SU-DHL-6 (cell line): ENCODE measurements at regions not wholly inside any gene's neighbourhood (a gene's known extent, or its start where the extent isn't known, plus 50 kb on each side); places are given as distances from the start of the nearest gene placed in this dataset.

Experiments used
- H2AFZ ChIP-seq: fragments of 200-600 bp; sonication (generic); 2 replicates; pipeline ENCODE4 v1.6.1; 2014; ENCODE audit warnings: low read depth, mild to moderate bottlenecking, moderate library complexity, mixed read lengths, antibody characterized with exemption, low read length; ENCODE audit not compliant: severe bottlenecking
- H3F3A ChIP-seq: fragments of 200-600 bp; shearing (Covaris generic); 2 replicates; pipeline ENCODE4 v1.6.0; 2016; ENCODE audit warnings: antibody characterized with exemption, mild to moderate bottlenecking; ENCODE audit not compliant: insufficient read depth
- H3K27ac ChIP-seq: fragments of 200-600 bp; sonication (generic); 2 replicates; pipeline ENCODE4 v1.5.1; 2016; ENCODE audit warnings: low read depth, mild to moderate bottlenecking, low read length, moderate library complexity, mixed read lengths
- H3K27me3 ChIP-seq: fragments of 200-600 bp; sonication (generic), shearing (Covaris generic); 2 replicates; pipeline ENCODE4 v1.6.0; 2014; ENCODE audit warnings: mild to moderate bottlenecking, low read length
- H3K36me3 ChIP-seq: fragments of 200-600 bp; sonication (generic); 2 replicates; pipeline ENCODE4 v1.6.1; 2014; ENCODE audit warnings: mild to moderate bottlenecking, low read length, mixed read lengths
- H3K4me2 ChIP-seq: fragments of 300-600, 200-600 bp; shearing (Covaris generic), sonication (generic); 2 replicates; pipeline ENCODE4 v1.6.0; 2014; ENCODE audit warnings: low read length, low read depth, mild to moderate bottlenecking; ENCODE audit not compliant: poor library complexity, severe bottlenecking
- H3K4me3 ChIP-seq: fragments of 200-600 bp; sonication (generic); 2 replicates; pipeline ENCODE4 v1.5.1; 2014; ENCODE audit warnings: antibody characterized with exemption, low read length, mild to moderate bottlenecking, mixed read lengths; ENCODE audit not compliant: insufficient read depth, poor library complexity, severe bottlenecking
- H3K79me2 ChIP-seq: fragments of 200-600 bp; sonication (generic); 2 replicates; pipeline ENCODE4 v1.6.1; 2014; ENCODE audit warnings: mild to moderate bottlenecking, low read length, moderate library complexity; ENCODE audit not compliant: insufficient read depth
- H3K9ac ChIP-seq: fragments of 200-600 bp; sonication (generic); 2 replicates; pipeline ENCODE4 v1.7.0; 2014; ENCODE audit warnings: mild to moderate bottlenecking, low read length
- H3K9me2 ChIP-seq: fragments of 200-600 bp; sonication (generic); replicated peaks from 2 replicates; pipeline ENCODE4 v1.6.1; 2014; ENCODE audit warnings: low read length; ENCODE audit not compliant: insufficient read depth
- H3K9me3 ChIP-seq: fragments of 200-600 bp; sonication (generic); 2 replicates; pipeline ENCODE4 v1.6.1; 2014; ENCODE audit warnings: low read length, mixed read lengths; ENCODE audit not compliant: insufficient read depth
- H4K20me1 ChIP-seq: fragments of 200-600 bp; sonication (generic); 2 replicates; pipeline ENCODE4 v1.6.1; 2014; ENCODE audit warnings: low read depth, mild to moderate bottlenecking, antibody characterized with exemption, low read length, moderate library complexity, mixed read lengths
- EZH2phosphoT487 ChIP-seq: fragments of 200-600 bp; sonication (generic), shearing (Covaris generic); conservative IDR thresholded peaks from 2 replicates; pipeline ENCODE4 v1.6.1; 2018; ENCODE audit warnings: mild to moderate bottlenecking, antibody characterized with exemption, low read length, moderate library complexity, mixed read lengths
- TF ChIP-seq, protein P1 (sequence below): fragments of 200-600 bp; sonication (generic); IDR thresholded peaks from one replicate; pipeline ENCODE4 v1.5.1; 2017; ENCODE audit warnings: antibody characterized with exemption, mild to moderate bottlenecking, low read length, moderate library complexity; ENCODE audit not compliant: insufficient read depth, poor library complexity, severe bottlenecking

GRCh38 chr9:13707612-13708576 is 428.4 kb upstream of the MPDZ start:
- Histone ChIP-seq H4K20me1 (no peaks in the 10 kb centered on the region), H3K27ac (no peak overlapping the region), H3K27me3 (no peaks in the 10 kb centered on the region), H3F3A (no peaks in the 10 kb centered on the region), H3K9me2 (no peaks in the 10 kb centered on the region), H3K9ac (no peak overlapping the region), H3K4me2 (no peak overlapping the region), H2AFZ (no peak overlapping the region), H3K4me3 (no peak overlapping the region), H3K79me2 (no peaks in the 10 kb centered on the region), H3K9me3 (no peaks in the 10 kb centered on the region), H3K36me3 (no peaks in the 10 kb centered on the region)
- TF ChIP-seq, protein P1, sequence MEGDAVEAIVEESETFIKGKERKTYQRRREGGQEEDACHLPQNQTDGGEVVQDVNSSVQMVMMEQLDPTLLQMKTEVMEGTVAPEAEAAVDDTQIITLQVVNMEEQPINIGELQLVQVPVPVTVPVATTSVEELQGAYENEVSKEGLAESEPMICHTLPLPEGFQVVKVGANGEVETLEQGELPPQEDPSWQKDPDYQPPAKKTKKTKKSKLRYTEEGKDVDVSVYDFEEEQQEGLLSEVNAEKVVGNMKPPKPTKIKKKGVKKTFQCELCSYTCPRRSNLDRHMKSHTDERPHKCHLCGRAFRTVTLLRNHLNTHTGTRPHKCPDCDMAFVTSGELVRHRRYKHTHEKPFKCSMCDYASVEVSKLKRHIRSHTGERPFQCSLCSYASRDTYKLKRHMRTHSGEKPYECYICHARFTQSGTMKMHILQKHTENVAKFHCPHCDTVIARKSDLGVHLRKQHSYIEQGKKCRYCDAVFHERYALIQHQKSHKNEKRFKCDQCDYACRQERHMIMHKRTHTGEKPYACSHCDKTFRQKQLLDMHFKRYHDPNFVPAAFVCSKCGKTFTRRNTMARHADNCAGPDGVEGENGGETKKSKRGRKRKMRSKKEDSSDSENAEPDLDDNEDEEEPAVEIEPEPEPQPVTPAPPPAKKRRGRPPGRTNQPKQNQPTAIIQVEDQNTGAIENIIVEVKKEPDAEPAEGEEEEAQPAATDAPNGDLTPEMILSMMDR = no peak
- no peak for TF ChIP-seq EZH2phosphoT487

GRCh38 chr9:13705918-13706317 is 426.4 kb upstream of the MPDZ start:
- H4K20me1 ChIP-seq = no peaks in the 10 kb centered on the region
- no peak overlapping the region for H3K9ac ChIP-seq
- TF ChIP-seq, protein P1 = no peak
- no peak for TF ChIP-seq EZH2phosphoT487
- no peak overlapping the region for H3K4me2 ChIP-seq
- H3K9me2 ChIP-seq = no peaks in the 10 kb centered on the region
- H3F3A ChIP-seq = no peaks in the 10 kb centered on the region
- no peaks in the 10 kb centered on the region for H3K27me3 ChIP-seq
- H3K4me3 ChIP-seq = no peak overlapping the region
- H3K9me3 ChIP-seq = no peaks in the 10 kb centered on the region
- no peaks in the 10 kb centered on the region for H3K79me2 ChIP-seq
- no peak overlapping the region for H2AFZ ChIP-seq
- no peaks in the 10 kb centered on the region for H3K36me3 ChIP-seq
- H3K27ac ChIP-seq = no peak overlapping the region

DNA sequence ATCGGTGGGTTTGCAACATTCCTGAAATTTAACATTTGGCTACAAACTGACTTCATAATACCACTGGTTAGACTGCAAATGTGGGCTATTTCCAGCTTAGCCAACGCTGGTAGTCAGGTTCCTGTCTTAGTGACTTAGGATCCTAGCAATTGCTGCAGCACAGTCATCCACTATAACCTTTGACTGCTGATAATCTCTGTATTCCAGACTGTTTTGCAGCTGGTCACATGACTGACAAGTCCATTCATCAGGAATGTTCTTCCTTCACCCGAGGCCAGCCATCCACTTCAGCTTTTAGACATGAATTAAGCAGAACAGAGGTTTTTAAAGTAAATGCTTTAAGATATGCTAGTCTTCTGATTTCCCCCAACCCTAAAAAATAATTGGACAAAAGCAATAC is 425.9 kb upstream of the MPDZ start:
- H3K9me2 ChIP-seq = no peaks in the 10 kb centered on the region
- H3K4me2 ChIP-seq = no peak overlapping the region
- H3K79me2 ChIP-seq = no peaks in the 10 kb centered on the region
- H3K27me3 ChIP-seq = no peaks in the 10 kb centered on the region
- H4K20me1 ChIP-seq = no peaks in the 10 kb centered on the region
- no peak overlapping the region for H3K9ac ChIP-seq
- TF ChIP-seq, protein P1 = no peak
- no peak for TF ChIP-seq EZH2phosphoT487
- H3K4me3 ChIP-seq = no peak overlapping the region
- no peaks in the 10 kb centered on the region for H3K36me3 ChIP-seq
- no peak overlapping the region for H3K27ac ChIP-seq
- H3K9me3 ChIP-seq = no peaks in the 10 kb centered on the region
- no peak overlapping the region for H2AFZ ChIP-seq
- no peaks in the 10 kb centered on the region for H3F3A ChIP-seq
